Retinal pigment epithelial cell (primary cell): ENCODE measurements at regions not wholly inside any gene's neighbourhood (a gene's known extent, or its start where the extent isn't known, plus 50 kb on each side); places are given as distances from the start of the nearest gene placed in this dataset.

ENCODE experiments used
- DNase-seq: peaks from one replicate; pipeline ENCODE4 v3.0.0-alpha.2; 2010; ENCODE audit warnings: low read depth
- H3K4me3 ChIP-seq: 2 replicates; pipeline ENCODE4 v1.5.1; 2011; ENCODE audit warnings: mild to moderate bottlenecking, low read length, control low read depth, moderate library complexity
- TF ChIP-seq, protein P1 (sequence below): conservative IDR thresholded peaks from 2 replicates; pipeline ENCODE4 v1.5.1; 2011; ENCODE audit warnings: low read depth, low read length, control low read depth, inconsistent platforms

GRCh38 chr2:47315475-47315874 is 53.6 kb upstream of the EPCAM start:
- no peak overlapping the region for H3K4me3 ChIP-seq
- DNase-seq: no peak
- TF ChIP-seq, protein P1, sequence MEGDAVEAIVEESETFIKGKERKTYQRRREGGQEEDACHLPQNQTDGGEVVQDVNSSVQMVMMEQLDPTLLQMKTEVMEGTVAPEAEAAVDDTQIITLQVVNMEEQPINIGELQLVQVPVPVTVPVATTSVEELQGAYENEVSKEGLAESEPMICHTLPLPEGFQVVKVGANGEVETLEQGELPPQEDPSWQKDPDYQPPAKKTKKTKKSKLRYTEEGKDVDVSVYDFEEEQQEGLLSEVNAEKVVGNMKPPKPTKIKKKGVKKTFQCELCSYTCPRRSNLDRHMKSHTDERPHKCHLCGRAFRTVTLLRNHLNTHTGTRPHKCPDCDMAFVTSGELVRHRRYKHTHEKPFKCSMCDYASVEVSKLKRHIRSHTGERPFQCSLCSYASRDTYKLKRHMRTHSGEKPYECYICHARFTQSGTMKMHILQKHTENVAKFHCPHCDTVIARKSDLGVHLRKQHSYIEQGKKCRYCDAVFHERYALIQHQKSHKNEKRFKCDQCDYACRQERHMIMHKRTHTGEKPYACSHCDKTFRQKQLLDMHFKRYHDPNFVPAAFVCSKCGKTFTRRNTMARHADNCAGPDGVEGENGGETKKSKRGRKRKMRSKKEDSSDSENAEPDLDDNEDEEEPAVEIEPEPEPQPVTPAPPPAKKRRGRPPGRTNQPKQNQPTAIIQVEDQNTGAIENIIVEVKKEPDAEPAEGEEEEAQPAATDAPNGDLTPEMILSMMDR: no peak

DNA sequence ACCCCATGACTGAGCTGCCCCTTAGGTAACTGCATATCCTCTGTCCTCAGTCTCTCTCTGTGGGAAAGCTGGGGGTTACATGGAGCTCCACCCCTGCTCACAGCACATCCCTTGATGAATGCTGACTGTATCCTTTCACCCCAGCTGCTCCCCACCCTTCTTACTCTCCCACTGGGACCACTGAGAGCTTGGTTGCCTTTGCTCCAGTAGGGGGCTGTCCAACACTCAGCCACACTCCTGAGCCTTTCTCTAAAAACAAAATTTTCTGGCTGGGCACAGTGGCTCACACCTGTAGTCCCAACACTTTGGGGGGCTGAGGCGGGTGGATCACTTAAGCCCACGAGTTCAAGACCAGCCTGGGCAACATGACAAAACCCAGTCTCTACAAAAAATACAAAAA is 55.4 kb upstream of the EPCAM start:
- no peak overlapping the region for H3K4me3 ChIP-seq
- TF ChIP-seq, protein P1: no peak
- no peak for DNase-seq

DNA sequence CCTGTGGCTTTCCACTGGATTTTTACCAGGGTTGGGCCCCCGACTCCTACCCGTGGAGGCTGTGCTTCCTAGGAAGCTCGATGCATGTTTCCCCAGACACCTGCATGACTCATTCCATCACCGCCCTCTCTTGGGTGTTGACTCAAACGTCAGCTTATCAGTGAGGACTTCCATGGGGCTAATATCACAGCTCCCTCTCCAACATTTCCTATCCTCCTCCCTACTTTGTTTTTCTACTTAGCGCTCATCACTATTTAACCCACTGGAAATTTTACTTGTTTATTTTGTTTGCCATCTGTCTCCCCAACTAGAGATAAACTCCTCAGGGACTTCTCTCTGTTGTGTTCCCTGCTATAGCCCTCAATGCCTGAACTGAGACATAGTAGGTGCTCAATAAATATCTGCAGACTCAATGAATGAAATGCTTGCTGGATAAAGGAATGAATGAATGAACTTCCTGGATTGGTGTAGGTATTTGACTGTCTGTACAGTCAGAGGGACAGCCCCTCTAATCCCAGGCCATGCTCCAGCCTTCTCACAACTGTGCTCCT is 55.9 kb upstream of the EPCAM start:
- no peak overlapping the region for H3K4me3 ChIP-seq
- no peak for DNase-seq
- TF ChIP-seq, protein P1: no peak

GRCh38 chr2:47312491-47312850 is 56.6 kb upstream of the EPCAM start:
- no peak overlapping the region for H3K4me3 ChIP-seq
- TF ChIP-seq, protein P1: no peak
- DNase-seq: no peak

DNA sequence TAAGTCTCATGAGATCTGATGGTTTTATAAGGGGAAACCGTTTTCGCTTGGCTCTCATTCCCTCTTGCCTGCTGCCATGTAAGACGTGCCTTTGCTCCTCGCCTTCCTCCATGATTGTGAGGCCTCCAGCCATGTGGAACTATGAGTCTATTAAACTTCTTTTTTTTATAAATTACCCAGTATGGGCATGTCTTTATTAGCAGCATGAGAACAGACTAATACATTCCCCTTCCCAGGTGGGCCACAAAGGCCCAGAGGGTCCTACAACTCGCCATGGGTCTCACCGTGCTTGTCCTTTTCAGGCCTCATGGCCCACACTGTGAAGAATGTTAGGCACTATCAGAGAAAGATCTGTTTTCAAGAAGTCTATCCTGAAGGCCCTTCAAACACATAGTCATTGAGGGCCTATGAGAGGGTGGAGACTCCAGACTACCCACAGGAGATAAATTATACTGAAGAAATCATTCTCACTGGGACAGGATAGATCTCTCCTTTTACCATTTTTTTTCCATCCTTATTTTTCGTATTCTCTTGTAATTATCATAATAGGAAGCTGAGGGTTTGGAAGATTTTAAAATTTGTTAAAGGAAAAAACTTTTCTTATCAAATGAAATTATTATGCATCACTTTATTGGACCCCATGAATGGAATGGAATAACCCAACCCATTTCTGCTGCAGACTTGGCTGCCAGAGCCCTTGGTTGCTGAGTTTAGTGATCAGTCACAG is 57.2 kb upstream of the EPCAM start:
- no peak overlapping the region for H3K4me3 ChIP-seq
- TF ChIP-seq, protein P1: no peak
- DNase-seq: no peak

DNA sequence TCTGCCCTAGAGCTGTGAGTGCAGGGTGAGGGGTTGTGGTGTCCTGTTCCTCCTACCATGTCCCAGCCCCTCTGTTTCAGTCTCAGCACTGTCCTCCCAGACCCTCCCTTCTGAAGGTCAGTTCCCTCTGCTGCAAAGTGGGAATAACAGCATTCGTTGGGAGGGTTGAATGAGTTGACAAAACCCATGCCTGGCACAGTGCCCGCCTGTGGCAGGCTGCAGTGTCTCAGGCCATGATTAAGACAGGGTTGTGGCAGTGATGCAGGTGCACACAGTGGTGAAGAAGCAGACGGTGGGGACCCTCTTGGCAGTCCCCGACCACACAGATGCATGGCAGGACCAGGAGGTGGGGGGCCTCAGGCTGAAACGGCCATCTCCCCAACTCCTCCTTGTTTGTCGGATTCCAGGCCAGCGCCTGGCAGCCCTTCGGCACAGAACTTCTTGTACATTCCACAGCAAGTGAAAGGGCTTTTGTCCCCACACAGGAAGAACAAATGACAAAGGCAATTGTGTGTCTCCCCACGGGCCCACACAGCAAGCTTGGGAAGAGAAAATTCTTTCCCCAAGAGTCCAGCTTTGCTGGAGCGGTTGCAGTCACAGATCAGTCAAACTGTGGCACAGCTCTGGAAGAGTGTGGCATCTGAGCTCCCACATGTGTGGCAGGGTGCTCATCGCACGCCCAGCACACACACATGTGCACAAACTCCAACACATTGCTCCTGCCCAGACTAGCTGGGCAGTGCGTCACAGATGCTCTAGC is 58.1 kb upstream of the EPCAM start:
- DNase-seq: no peak
- TF ChIP-seq, protein P1: no peak
- H3K4me3 ChIP-seq: no peak overlapping the region
